Fibroblast of skin of abdomen (primary cell): ENCODE measurements at regions not wholly inside any gene's neighbourhood (a gene's known extent, or its start where the extent isn't known, plus 50 kb on each side); places are given as distances from the start of the nearest gene placed in this dataset.
"Not testable (repeated sequence)": the region's sequence is repeated elsewhere in the genome, so short reads cannot be mapped to it uniquely, and the experiment has no call there.

Experiments
- DNase-seq: peaks from one replicate; pipeline ENCODE4 v3.0.0-alpha.2; 2013

DNA sequence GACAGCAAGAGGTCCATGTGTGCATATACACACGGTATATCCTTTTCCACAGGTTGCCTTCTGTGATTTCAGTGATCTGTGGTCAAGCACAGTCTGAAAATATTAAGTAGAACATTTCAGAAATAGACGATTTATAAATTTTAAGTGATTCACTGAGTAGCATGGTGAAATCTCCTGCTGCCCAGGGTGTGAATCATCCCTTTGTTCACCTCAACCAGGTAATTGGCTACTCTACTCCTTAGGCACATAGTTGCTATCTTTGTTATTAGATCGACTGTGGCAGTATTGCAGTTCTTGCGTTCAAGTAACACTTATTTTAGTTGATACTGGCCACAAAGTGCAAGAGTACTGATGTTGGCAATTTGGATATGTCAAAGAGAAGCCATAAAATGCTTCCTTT lies 1421.7 kb downstream of the GRIK2 start:
- no peak for DNase-seq

DNA sequence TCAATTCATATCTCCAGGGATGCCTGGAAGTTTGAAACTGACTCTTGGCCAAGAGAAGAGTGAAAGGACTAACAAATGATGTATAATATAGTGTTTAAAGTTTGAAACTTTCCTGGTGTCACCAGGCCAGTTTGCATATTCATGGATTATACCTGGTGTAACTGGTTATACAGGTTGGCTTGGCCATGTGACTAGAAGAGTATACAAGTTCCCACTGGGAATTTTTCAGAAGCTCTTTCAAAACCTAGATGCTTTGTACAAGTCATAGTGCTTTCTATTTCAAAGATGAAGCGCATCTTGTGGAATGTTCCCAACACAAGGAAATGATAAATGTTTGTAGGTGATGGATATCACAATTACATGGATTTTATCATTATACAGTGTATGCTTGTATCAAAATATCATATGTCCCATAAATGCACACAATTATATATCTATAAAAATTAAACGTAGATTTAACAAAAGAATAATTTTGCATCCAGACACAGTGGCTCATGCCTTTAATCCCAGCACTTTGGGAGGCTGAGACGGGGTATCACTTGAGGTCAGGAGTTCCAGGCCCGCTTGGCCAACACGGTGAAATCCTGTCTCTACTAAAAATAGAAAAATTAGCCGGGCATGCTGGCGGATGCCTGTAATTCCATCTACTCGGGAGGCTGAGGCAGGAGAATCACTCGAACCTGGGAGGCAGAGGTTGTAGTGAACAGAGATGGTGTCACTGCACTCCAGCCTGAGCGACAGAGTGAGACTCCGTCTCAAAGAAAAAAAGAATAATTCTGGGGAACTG lies 1420.2 kb downstream of the GRIK2 start:
- DNase-seq, result no peak

DNA sequence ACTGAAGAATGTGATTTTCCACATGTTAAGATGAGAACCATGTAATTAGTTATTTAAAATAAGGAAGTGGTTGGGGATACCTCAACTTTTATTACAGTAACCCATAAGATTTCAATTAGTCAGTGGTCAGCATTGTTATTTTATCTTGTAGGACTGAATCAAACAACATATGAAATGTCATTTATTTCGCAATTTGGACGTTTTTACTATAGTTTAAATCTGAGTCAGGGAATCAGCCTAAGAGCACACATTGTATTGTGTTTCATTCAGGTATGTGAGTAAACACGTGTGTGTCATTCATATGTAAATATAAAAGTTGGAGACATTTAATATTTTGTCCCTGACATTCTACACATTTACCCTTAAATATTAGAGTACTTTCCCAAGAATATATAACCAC lies 1418.7 kb downstream of the GRIK2 start:
- DNase-seq, result peak; percentile 40

DNA sequence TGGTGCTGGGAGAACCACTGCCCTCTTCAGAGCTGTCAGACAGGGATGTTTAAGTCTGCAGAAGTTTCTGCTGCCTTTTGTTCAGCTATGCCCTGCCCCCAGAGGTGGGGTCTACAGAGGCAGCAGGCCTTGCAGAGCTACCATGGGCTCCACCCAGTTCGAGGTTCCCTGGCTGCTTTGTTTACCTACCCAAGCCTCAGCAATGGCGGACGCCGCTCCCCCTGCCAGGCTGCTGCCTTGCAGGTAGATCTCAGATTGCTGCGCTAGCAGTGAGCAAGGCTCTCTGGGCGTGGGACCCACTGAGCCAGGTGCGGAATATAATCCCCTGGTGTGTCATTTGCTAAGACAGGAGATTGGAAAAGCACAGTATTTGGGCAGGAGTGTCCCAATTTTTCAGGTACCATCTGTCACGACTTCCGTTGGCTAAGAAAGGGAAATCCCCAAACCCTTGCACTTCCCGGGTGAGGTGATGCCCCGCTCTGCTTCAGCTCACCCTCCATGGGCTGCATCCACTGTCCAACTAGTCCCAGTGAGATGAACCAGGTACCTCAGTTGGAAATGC lies 1415.5 kb downstream of the GRIK2 start:
- not testable (repeated sequence) for DNase-seq

DNA sequence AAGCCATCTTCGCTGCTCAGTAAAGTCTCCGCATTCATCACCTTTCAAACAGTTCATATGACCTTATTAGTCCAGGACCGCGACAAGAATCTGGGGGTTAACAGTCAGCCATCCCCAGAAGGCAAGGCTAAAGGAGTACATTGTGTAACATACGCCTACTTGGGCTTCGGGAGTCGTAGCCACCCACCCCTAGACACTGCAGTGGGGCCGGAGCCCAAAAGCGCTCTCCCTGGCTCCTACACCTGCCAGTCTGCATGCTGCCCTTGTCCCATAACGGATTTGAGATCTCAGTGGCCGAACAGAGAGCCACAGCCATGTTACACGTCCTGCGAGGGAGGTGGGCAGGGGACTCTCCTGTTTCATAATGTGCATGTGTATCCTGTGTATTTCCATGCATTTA lies 1405.5 kb downstream of the GRIK2 start:
- DNase-seq, result no peak

DNA sequence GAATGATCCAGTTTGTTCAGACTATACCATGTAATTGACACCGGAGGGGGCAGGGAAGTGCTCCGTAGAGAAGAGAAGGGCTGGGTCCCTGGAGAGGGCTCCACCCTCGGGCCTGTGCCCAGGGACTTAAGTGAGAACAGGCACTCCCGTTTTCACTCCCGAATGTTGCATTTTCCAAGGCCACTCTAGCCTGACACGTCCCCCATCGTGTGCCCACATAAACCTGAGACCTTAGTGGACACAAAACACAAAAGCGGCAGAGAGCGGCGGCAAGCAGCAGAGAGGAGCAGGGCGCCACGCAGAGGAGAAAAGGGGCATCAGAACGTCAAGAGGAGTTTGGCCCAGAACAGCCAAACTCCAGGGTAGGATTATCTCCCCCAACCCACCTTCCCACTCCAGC lies 1405.1 kb downstream of the GRIK2 start:
- DNase-seq, result peak; percentile 3

DNA sequence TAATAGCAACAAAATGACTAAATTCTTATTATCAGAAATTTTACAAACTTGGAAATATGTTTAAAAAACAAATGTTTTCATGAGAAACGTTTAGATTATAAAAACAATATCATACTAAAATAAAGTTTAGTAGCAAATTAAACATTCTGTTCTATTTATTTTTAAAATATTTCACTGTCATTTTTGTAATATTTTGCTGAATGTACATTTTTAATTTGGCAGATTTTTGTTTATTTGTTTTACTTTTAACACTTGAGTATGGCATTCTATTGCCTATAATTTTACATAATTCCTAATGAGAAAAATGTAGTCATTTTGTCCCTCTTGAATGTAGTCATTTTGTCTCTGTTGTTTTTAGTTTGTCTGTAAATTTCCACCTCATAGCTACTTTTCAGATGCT lies 1400.2 kb downstream of the GRIK2 start:
- no peak for DNase-seq

DNA sequence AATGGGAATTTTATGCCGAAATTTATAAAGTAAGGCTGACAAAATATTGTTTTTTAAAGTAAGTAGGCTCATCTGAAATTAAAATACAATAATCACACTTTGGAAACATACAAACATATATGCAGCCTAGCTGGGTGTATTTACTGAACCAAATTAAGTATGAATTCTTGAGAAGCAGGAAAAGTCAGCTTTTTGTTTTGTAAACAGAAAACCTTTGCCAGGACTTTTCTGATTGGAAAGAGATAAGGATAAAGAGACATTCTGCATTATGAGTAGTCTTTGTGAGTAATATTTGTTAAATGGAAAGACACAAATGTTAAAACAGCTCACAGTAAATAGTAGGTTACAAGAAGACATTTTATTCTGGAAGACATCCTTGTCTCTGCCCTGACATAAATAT lies 1380.8 kb downstream of the GRIK2 start:
- DNase-seq, result no peak

DNA sequence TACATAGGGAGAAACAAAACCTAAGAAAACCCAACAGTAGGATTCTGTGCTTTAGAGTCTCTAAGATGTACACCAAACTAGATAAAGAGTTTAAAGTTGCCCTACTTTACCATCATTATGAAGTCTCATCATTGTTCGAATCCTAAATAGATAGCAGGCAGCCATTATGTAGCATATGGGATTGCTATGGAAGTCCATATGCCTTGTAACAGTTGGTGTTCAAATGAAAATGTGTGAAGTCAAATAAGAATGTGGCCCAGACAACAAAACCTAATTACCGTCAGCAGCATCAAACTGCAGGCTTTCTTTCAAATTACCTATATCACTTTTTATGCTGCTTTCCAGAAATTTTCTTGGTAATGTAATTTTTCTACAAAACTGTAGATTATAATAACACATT lies 1380.1 kb downstream of the GRIK2 start:
- no peak for DNase-seq

DNA sequence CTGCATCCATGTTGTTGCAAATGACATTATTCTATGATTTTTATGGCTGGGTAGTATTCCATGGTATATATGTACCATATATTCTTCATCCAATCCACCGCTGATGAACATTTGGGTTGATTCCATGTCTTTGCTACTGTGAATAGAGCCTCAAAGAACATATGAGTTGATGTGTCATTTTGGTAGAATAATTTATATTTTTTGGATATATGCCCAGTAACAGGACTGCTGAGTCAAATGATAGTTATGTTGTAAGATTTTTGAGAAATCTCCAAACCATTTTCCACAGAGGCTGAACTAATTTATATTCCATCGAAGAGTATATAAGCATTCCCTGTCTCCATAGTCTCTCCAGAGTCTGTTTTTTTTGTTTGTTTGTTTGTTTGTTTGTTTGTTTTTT lies 1373.5 kb downstream of the GRIK2 start:
- peak; percentile 49 for DNase-seq

DNA sequence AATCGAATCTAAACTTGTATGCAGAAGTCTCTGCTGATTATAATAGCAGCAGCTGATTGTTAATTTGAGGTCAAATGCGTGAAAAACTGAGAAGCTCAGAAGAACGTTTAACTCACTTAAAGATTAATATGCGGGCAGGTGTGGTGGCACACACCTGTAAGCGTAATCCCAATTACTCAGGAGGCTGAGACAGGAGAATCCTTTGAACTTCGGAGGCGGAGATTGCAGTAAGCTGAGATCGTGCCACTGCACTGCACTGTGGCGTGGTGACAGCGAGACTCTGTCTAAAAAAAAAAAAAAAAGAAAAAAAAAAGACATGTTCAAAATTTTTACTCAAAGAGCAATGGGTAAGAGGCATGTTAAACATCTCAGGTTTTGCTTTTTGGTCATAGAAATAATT lies 1370.8 kb downstream of the GRIK2 start:
- no peak for DNase-seq

DNA sequence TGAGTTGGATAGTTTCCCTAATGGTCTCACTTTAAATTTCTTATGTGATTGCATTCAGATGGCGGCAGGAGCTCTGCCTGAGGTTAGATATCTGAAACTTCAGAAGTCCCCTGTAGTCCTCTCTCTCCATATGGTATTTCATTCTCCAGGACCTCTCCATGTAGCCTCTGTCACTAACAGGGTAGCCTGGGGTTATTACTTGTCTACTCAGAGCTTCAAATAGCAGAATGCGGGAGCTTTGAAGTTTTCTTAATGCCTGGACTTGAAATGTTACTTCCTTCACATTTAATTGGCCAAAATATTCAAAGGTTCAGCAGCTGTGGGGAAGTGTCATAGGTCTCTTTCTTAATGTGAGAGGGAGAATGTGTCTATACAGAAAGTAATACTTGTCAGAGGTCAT lies 1370.4 kb downstream of the GRIK2 start:
- no peak for DNase-seq

DNA sequence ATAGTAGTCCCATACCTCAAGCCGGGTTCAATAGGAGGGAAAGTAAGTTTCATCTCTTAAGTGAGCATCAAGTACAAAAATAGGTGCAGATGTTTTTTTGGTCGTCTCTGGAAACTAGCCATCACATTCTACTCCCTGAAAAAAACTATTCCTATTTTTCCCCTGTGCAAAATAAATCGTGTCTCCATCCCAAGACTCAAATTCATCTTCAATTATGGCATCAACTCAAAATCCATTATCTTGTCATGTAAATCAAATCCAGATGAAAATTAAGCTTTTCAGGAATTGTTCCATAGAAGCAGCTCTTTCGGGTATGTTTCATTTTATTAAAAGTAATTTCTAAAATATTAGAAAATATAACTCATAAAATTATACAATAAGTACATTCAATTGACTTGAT lies 1368.4 kb downstream of the GRIK2 start:
- DNase-seq, result peak; percentile 1

DNA sequence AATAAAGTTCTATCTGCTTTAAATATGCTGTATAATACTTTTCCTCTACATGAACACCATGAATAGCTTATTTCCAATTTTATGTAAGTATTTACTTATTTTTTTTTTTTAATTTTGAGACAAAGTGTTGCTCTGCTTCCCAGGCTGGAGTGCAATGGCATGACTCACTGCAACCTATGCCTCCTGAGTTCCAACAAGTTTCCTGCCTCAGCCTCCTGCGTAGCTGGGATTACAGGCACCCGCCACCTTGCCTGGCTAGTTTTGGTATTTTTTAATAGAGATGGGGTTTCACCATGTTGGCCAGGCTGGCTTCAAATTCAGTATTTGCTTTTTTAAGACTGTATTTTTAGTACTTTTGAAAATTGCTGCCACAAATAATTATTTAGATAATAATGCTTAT lies 1365.9 kb downstream of the GRIK2 start:
- DNase-seq, result no peak

DNA sequence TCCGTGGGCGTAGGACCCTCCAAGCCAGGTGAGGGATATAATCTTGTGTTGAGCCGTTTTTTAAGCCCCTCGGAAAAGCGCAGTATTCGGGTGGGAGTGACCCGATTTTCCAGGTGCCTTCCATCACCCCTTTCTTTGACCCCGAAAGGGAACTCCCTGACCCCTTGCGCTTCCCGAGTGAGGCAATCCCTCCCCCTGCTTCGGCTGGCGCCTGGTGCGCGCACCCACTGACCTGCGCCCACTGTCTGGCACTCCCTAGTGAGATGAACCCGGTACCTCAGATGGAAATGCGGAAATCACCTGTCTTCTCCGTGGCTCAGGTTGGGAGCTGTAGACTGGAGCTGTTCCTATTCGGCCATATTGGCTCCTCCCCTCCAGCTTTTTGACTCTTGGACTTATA lies 1365.0 kb downstream of the GRIK2 start:
- not testable (repeated sequence) for DNase-seq

DNA sequence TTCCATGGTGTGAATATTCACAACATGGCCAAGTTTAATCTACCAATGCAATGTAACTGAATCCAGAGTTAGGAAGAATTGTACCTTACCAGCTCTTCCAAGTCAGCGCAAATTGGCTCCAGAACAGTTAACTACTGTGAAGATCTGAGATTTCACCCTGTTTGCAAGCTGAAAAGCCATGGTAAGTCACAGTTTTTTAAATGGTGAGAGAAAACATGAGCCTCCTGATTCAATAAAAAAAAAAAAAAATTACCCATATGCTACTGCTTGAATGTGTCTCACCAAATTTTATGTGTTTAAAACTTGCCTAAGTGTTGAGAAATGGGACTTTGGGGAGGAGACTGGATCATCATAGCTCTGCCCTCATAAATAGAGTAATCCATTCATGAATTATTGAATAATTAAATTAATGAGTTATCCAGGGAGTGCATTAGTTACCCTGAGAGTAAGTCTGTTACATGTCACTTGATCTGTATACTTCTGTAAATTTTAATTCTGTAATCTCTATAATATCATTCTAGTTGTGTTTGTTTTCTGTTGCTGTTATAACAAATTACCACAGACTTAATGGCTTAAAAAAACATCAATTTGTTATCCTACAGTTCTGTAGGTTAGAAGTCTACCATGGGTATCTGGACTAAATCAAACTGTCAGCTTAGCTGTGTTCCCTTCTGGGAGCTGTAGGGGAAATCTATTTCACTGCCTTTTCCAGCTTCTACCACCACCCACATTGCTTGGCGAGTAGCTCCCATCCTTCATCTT lies 1355.9 kb downstream of the GRIK2 start:
- DNase-seq, result no peak

DNA sequence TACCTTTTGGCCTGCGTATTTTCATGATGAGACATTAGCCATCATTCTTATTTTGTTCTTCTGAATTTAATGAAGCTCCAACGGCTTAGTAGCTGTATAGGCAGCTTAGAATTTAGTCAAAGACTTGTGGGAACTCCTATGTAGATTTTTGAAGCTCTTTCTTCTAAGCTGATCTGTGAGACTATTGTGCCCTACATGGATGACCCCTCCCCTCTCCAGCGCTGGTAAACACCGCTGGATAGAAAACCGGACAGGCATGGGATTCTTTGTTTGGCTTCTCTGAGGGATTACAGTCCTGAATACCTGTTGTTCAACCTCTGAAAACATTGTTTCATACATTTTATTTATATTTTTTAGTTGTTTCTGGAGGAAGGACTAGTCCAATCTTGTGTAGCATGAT lies 1353.4 kb downstream of the GRIK2 start:
- DNase-seq, result no peak

DNA sequence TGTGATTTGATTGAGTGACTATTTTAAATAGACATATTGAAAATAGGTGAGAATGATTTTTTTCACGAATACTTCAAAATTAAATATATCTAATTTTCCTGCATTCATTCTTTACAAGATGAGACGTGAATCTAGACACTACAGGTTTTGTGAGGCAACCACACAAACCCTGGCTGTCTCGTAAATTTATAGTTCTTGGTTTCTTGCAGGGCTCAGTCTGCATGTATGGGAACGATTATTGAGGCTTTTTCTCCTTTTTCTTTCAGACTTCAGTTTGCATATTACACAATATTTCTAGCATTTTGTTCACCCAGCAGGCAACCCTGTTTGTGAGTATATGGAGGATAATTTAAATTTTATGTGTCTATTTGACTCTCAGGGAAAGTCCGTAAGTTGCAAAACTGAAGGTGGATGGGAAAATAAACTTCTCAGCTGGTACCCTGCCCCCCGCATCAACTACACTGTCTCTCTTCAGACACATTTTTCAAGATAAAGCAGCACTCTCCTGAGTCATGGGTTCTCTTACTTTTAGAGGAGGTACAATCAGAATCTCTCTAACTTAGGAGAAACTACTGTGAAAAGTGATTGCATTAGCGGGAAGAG lies 1349.3 kb downstream of the GRIK2 start:
- peak; percentile 36 for DNase-seq

DNA sequence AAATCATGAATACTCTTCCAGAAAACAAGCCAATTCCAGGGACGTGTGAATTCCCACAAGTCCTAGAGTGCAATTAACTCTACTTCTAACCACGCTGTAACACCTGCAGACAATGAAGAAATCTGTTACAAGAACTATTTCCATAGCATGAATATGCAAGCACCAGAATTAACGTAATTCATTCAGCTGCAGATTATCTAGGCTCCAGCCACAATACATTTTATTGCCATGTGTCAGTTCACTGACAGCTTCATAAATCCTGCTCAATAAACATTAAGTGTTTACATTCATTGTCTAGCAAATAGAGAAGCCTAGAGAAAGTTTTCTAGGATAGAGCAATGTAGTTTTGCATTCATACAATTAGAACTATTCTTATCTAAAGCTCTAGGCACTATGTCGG lies 1348.5 kb downstream of the GRIK2 start:
- peak; percentile 29 for DNase-seq

DNA sequence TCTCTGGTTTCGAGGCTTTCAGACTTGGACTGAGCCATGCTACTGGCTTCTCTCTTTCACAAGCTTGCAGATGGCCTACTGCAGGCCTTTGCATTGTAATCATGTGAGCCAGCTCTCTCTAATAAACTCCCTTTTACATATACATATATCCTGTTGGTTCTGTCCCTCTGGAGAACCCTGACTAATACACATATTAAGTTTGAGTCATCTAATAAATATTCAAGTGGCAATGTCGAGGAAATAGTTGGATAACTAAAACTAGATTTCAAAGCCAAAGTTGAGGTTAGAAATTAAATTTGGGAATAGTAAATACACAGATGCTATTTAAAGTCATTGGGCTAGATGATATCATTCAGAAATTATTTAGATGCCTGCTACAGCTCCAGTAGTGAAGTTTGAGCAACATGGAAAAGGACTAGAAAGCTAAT lies 1343.4 kb downstream of the GRIK2 start:
- DNase-seq, result peak; percentile 94

DNA sequence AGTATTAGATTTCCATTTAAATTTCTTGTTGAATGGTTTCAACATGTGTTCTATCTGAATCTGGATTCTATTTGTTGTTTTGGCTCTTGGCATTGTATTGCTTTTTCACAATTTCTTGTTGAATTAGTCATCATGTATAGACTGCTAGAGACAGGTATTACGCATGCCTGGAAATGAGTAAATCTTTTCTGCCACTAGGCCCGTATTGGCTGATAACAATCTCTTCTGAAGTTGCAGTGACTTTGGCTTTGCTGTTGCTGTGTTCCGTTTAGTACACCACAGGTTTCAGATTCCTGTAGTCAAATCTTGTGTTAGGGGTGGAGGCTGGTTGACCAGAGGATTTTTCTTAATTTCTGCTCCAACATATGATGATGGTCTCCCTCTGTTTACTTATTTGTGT lies 1339.4 kb downstream of the GRIK2 start:
- DNase-seq, result peak; percentile 35

DNA sequence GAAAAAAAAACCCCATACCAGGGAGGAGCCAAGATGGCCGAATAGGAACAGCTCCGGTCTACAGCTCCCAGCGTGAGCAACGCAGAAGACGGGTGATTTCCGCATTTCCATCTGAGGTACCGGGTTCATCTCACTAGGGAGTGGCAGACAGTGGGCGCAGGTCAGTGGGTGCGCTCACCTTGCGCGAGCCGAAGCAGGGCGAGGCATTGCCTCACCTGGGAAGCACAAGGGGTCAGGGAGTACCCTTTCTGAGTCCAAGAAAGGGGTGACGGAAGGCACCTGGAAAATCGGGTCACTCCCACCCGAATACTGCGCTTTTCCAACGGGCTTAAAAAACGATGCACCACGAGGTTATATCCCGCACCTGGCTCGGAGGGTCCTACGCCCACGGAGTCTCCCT lies 1328.6 kb downstream of the GRIK2 start:
- DNase-seq, result not testable (repeated sequence)

DNA sequence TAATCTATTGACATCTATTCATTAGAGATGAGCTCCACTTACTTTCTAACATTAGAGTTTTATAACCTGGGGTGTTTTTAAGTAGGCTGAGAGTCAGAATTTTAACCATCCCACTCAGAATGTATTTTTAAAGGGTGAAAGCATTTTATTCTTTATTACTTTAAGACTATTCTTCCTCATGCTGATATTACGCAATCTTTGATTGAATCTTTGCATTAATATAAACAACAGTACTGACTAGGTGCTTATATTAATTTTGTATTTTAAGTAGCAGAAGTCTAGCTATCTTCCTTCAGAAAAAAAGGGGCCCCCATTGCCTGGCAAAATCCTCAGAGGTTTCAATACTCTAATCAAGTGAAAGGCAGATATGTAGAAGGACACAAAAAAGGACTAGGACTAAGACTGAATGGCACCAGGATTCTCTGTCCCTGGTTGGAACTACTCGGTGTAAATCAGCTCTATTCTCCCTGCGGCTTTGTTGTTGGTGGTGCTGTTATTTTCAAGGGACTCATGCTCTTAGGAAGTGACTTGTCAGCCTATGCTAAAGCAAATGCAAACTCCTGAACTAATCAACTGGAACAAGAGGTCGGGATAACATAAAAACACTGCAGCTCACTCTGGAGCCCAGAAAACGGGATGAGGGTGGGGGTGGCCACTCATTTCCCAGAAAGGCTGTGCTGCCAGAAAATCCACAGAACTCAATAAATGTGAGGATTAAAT lies 1324.4 kb downstream of the GRIK2 start:
- DNase-seq, result no peak
